Muscle of arm (tissue), 1 donor: ENCODE measurements at regions not wholly inside any gene's neighbourhood (a gene's known extent, or its start where the extent isn't known, plus 50 kb on each side); places are given as distances from the start of the nearest gene placed in this dataset.
"Not testable (repeated sequence)": the region's sequence is repeated elsewhere in the genome, so short reads cannot be mapped to it uniquely, and the experiment has no call there.

Experiments used
- DNase-seq: peaks from one replicate; pipeline ENCODE4 v3.0.0-alpha.2; 2013

DNA sequence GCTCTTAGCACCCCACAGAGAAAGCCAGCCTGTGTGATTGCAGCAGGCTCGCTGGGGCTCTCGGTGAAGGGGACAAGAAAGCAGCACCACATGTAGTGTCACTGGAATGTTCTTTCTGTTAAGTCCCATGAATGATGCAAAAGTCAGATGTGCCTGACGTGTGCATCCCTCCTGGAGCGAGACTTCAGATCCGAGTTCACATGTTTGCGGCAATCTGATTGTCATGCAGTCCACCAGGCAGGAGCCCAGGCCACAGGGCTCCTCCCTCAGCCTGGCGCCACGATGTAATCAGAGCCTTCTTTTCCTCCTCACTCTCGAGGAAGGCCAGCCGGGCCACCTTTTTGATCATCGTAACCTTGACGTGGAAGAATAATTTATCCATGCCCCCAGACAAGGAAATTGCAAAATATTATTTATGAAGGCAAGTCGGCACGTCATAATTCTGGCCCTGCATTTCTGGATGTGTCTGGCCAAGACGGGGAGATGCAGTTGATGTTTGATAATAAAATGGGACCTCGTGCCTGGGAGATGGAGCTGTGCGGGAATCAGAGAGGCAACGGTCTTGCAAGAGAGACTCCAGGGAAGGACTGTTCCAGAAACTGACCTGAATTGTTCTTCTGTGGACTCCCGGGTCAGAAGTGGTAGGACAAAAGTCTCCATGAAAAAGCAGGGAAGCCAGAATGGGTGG is 214.6 kb downstream of the PHETA1 start:
- no peak for DNase-seq

GRCh38 chr12:111152561-111152960 is 216.3 kb downstream of the PHETA1 start:
- no peak for DNase-seq

- DNase-seq = no peak
Measured at GRCh38 chr12:111150921-111151840, 217.7 kb downstream of the PHETA1 start.

GRCh38 chr12:111150360-111150759 is 218.5 kb downstream of the PHETA1 start:
- no peak for DNase-seq

GRCh38 chr12:111149299-111149698 is 219.6 kb downstream of the PHETA1 start:
- DNase-seq = no peak

DNA sequence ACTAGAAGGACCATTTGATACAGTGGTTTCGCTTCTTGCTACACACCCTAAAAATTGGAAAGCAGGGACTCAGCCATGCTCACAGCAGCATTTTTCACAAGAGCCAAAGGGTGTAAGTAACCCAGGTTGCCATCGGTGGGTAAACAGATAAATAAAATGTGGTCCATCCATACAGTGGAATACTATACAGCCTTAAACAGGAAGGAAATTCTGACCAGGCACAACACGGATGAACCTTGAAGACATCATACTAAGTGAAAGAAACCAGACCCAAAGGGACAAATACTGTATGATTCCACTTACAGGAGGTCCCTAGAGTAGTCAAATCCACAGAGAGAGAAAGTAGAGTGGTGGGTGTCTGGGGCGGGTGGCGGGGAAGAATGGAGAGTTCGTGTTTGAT is 220.9 kb downstream of the PHETA1 start:
- DNase-seq = no peak

GRCh38 chr12:111143271-111143670 is 222.9 kb upstream of the MYL2 start:
- no peak for DNase-seq

- no peak for DNase-seq
Measured at GRCh38 chr12:111141205-111141604, 220.8 kb upstream of the MYL2 start.

DNA sequence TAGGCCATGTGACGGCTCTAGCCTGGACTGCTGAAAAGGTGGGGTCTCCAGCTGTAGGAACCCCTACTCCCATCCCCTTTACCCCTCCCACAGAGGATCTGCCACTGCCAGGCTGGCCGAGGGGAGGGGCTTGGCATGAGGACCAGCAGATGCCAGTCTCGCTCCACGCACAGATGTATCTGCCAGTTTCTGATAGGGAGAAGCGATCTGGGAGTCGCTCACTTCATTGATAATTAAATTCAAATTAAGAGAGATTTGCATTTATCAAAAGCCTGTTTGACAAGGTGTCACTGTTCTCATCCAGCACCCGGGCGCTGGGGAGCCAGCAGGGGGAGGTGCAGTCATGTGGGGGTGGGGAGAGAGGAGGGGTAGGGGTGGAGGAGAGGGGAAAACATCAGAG is 217.6 kb upstream of the MYL2 start:
- no peak for DNase-seq

DNA sequence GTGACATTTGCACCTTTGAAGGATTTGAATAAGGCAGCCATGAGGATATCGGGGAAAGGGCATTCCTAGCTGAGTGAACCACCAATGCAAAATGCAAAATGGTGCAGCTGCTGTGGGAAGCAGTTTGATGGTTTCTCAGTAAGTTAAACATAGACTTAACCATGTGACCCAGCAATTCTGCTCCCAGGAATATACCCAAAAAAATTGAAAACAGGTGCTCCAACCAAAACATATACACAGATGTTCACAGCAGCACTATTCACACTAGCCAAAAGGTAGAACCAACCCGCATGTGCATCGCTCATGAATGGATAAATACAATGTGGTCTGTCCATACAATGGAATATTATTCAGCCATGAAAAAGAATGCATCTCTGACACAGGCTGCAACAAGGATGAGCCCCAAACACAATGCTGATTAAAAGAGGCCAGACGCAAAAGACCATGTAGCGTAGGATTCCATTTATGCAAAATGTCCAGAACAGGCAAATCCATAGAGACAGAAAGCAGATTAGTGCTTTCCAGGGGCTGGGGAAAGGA is 215.0 kb upstream of the MYL2 start:
- no peak for DNase-seq

- no peak for DNase-seq
Measured at GRCh38 chr12:111130336-111130735, 210.0 kb upstream of the MYL2 start.

DNA sequence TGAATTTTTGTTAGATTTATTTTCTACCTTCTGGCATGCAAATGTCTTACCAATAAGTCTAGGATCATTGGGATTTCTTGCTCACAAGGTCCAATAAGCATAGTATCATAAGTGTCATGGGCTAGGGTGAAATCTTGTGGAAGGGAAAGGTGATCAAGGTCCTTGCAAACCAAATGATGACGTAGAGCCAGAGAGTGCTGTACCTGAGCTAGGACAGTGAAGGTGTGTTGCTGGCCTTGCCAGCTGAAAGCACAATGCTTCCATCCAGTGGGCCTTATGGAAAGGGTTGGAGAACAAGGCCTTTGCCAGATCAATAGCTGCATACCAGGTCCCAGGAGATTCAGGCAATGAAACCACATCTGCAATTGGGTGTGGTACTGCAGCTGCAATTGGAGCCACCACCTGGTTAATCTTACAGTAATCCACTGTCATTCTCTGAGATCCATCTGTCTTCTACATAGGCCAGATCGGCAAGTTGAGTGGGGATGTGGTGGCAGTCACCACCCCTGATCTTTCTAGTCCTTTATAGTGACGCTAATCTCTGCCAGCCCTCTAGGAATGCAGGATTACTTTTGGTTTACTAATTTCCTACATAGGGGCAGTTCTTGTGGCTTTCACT is 208.9 kb upstream of the MYL2 start:
- no peak for DNase-seq

DNA sequence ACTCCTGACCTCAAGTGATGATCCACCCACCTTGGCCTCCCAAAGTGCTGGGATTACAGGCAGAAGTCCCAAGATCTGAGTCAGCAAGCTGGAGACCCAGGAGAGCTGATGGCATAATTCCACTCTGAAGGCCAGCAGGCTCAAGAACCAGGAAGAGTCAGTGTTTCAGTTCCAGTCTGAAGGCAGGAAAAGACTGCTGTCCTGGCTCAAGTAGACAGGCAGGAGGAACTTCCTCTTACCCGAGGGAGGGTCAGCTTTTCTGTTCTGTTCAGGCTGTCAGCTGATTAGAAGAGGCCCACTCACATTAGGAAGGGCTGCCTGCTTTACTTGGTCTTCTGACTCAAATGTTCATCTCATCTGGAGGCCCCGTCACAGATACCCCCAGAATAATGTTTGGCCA is 206.0 kb upstream of the MYL2 start:
- DNase-seq = no peak

GRCh38 chr12:111124183-111124582 is 203.8 kb upstream of the MYL2 start:
- no peak for DNase-seq

DNA sequence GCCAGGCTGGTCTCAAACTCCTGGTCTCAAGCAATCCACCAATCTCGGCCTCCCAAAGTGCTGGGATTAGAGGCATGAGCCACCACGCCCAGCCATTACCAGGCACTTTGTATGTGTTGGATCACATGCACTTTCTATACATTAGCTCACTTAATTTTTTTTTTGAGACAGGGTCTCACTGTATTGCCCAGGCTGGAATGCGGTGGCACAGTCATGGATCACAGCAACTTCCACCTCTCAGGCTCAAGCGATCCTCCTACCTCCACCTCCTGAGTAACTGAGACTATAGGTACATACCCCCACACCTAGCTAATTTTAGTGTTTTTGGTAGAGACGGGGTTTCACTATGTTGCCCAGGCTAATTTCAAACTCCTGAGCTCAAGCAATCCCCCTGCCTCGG is 203.0 kb upstream of the MYL2 start:
- no peak for DNase-seq

GRCh38 chr12:111122458-111122878 is 202.1 kb upstream of the MYL2 start:
- DNase-seq = no peak

DNA sequence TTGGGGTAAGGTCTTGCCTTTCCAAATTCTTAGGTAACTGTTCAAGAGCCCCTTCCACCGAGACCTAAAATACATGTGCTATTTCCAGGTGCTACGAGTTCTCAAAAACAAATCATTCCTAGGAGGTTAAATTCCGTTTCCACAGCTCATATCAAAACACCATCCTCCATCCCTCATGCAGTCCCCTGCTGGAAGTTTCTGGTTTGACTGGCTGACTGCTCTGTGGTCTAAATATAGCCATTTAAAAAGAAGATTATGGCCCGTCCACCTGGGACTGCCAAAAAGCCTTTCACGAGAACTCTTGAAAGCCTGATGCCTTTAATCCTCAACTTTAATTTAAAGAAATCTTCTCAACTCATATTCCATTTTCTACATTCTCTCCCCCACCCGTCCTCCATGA is 201.5 kb upstream of the MYL2 start:
- no peak for DNase-seq

DNA sequence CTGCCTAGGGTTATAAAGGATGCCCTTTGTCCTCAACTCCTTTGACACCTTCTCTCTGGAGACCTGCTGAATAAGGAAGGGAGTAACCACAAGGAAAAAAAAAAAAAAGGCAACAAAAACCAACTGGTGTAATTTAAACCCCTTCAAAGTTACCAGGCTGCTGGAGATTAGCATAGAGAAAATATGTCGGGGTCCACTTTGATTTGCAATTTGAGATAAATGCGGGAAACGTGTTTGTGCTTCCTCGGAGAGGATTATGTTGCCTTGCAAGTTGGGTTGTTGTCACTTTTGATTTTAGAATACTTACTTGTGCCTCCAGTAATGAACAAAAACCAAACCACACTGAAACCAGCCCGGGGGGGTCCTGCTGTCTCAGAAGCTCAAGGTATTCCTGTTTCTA is 200.2 kb upstream of the MYL2 start:
- DNase-seq = no peak

DNA sequence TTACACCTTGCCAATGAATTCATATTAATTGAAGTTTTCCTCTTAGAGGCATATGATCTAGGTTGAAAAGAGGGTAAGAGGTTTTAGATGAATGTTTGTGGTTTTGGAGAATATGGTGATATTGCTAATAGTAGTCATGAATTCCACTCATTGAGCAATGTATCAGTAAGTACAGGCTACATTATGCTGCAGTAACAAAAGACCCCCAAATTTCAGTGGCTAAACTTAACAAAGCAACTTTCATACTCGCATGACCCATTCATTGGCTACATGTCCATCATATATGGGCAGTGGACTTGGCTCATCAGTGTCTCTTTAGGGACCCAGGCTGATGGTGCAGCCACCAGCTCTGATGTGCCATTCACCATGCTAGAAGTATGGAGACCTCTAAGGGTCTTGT is 196.6 kb upstream of the MYL2 start:
- no peak for DNase-seq

DNA sequence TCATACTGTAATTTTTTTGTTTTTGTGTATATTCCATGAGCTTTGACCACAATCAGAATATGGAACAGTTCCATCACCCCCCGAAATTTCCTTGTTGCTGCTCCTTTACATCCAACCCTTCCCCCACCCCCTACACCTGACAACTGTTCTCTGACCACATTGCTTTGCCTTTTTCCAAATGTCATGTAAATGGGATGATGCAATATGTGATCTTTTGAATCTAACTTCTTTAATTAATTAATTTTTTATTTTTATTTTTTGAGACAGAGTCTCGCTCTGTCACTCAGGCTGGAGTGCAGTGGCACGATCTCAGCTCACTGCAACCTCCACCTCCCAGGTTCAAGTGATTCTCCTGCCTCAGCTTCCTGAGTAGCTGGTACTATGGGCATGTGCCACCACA is 192.9 kb upstream of the MYL2 start:
- not testable (repeated sequence) for DNase-seq

- no peak for DNase-seq
Measured at GRCh38 chr12:111112311-111113098, 192.1 kb upstream of the MYL2 start.

GRCh38 chr12:111111681-111112080 is 191.3 kb upstream of the MYL2 start:
- no peak for DNase-seq
